ENCODE measurements at regions not wholly inside any gene's neighbourhood (a gene's known extent, or its start where the extent isn't known, plus 50 kb on each side); places are given as distances from the start of the nearest gene placed in this dataset.

DNA sequence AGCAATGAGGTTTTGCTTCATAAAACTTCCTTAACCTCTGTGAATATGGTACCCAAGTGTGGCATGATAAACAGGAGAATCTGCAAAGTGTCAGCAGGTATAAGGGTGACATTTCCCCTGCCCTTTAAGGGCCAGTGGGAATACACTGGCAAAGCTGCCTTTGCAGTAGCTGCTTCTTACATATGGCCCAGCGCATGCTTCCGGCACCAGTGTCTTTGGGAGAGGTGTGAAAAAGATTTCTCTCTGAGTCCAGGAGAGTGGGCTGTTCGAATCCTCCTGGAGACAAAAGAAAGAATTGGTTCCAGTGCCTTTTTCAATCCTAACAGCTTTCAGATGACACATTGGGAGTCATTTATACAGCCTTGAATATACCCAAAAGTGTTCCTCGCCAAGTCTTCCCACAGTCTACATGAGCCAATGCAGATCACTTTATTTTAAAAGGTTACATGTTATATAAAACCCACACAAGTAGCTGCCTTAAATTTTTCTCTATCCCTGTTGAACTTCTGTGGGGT lies 437.7 kb downstream of the PRKD1 start:
- TF ChIP-seq, protein P1, sequence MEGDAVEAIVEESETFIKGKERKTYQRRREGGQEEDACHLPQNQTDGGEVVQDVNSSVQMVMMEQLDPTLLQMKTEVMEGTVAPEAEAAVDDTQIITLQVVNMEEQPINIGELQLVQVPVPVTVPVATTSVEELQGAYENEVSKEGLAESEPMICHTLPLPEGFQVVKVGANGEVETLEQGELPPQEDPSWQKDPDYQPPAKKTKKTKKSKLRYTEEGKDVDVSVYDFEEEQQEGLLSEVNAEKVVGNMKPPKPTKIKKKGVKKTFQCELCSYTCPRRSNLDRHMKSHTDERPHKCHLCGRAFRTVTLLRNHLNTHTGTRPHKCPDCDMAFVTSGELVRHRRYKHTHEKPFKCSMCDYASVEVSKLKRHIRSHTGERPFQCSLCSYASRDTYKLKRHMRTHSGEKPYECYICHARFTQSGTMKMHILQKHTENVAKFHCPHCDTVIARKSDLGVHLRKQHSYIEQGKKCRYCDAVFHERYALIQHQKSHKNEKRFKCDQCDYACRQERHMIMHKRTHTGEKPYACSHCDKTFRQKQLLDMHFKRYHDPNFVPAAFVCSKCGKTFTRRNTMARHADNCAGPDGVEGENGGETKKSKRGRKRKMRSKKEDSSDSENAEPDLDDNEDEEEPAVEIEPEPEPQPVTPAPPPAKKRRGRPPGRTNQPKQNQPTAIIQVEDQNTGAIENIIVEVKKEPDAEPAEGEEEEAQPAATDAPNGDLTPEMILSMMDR (IDR thresholded peaks at IDR 0.05; ENCODE audit: insufficient read depth, low read length) = no peak
- TF ChIP-seq GABPA (IDR thresholded peaks at IDR 0.05; ENCODE audit: low read depth) (no peak), POLR2AphosphoS5 (IDR thresholded peaks at IDR 0.05; ENCODE audit: low read depth) (no peak), SPI1 (IDR thresholded peaks at IDR 0.05; ENCODE audit: borderline replicate concordance, low read depth) (no peak)
- TF ChIP-seq, protein P2, sequence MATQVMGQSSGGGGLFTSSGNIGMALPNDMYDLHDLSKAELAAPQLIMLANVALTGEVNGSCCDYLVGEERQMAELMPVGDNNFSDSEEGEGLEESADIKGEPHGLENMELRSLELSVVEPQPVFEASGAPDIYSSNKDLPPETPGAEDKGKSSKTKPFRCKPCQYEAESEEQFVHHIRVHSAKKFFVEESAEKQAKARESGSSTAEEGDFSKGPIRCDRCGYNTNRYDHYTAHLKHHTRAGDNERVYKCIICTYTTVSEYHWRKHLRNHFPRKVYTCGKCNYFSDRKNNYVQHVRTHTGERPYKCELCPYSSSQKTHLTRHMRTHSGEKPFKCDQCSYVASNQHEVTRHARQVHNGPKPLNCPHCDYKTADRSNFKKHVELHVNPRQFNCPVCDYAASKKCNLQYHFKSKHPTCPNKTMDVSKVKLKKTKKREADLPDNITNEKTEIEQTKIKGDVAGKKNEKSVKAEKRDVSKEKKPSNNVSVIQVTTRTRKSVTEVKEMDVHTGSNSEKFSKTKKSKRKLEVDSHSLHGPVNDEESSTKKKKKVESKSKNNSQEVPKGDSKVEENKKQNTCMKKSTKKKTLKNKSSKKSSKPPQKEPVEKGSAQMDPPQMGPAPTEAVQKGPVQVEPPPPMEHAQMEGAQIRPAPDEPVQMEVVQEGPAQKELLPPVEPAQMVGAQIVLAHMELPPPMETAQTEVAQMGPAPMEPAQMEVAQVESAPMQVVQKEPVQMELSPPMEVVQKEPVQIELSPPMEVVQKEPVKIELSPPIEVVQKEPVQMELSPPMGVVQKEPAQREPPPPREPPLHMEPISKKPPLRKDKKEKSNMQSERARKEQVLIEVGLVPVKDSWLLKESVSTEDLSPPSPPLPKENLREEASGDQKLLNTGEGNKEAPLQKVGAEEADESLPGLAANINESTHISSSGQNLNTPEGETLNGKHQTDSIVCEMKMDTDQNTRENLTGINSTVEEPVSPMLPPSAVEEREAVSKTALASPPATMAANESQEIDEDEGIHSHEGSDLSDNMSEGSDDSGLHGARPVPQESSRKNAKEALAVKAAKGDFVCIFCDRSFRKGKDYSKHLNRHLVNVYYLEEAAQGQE (IDR thresholded peaks at IDR 0.05; ENCODE audit: insufficient replicate concordance, low read depth) = no peak
- Histone ChIP-seq H3K27ac (replicated peaks) (no peak overlapping the region), H3K27me3 (ENCODE audit: insufficient read depth, poor library complexity, severe bottlenecking) (no peaks in the 10 kb centered on the region), H3K4me3 (replicated peaks; ENCODE audit: insufficient read depth, low read length) (no peak overlapping the region)
- no peak for DNase-seq (ENCODE audit: low read depth in 1 of 2, low spot score in 1 of 2)

DNA sequence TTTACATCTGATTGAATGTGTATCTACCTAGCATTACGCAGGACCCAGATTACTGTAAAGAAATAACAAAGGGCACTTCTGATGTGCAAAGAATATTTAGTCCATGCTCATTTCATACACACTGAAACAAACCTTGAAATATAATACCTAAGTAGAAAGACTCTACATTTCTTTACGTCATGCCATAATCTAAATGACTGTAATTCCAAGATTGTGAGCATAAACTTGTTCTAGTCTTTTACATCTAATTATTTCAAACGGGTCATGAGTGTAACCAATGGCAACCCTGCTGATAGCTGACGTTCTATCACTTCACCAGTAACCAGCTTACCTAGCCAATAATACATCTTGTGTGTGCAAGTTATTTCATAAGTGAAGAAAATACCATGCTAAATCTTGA lies 433.8 kb downstream of the PRKD1 start:
- H3K27ac ChIP-seq (replicated peaks) = no peak overlapping the region
- no peaks in the 10 kb centered on the region for H3K27me3 ChIP-seq (ENCODE audit: insufficient read depth, poor library complexity, severe bottlenecking)
- no peak overlapping the region for H3K4me3 ChIP-seq (replicated peaks; ENCODE audit: insufficient read depth, low read length)
- no peak for TF ChIP-seq POLR2AphosphoS5 (IDR thresholded peaks at IDR 0.05; ENCODE audit: low read depth)
- TF ChIP-seq, protein P1 (IDR thresholded peaks at IDR 0.05; ENCODE audit: insufficient read depth, low read length) = no peak
- no peak for TF ChIP-seq SPI1 (IDR thresholded peaks at IDR 0.05; ENCODE audit: borderline replicate concordance, low read depth)
- TF ChIP-seq, protein P2 (IDR thresholded peaks at IDR 0.05; ENCODE audit: insufficient replicate concordance, low read depth) = no peak
- TF ChIP-seq GABPA (IDR thresholded peaks at IDR 0.05; ENCODE audit: low read depth) = no peak
- no peak for DNase-seq (ENCODE audit: low read depth in 1 of 2, low spot score in 1 of 2)

DNA sequence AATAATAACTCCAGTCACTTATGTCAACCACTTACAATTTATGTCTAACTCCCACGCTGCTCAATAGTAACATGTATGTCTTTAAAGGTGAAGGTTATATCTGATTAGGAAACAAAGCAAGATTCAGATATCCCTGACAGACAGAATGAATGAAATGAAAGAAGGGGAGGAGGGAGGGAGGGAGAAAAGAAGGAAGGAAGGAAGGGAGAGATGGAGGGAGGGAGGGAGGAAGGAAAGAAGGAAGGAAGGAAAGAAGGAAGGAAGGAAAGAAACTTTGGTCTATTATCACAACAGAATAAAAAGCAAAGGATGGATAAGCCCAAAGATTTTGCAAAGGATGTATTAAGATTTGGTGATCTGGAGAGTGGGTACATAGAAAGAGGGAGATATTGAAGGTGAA lies 433.3 kb downstream of the PRKD1 start:
- no peak for DNase-seq (ENCODE audit: low read depth in 1 of 2, low spot score in 1 of 2)
- H3K27ac ChIP-seq (replicated peaks) = no peak overlapping the region
- no peak overlapping the region for H3K4me3 ChIP-seq (replicated peaks; ENCODE audit: insufficient read depth, low read length)
- no peaks in the 10 kb centered on the region for H3K27me3 ChIP-seq (ENCODE audit: insufficient read depth, poor library complexity, severe bottlenecking)
- no peak for TF ChIP-seq SPI1 (IDR thresholded peaks at IDR 0.05; ENCODE audit: borderline replicate concordance, low read depth)

DNA sequence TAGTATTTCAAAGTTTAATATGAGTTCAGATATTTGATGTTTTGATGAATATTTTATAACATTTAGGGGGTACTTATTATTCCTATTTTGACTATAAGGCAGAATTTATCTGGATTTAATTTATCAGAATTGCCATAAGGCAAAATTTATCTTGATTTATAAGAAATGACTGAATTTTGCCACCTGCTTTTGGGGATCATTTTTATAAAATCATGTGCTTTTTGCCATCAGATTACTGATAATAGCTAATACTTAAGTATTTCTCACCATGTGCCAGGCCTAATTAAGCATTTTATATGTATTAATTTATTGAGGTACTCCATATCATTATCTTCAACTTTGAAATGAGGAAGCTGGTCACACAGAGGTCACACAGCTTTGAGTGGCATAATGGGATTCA lies 423.7 kb downstream of the PRKD1 start:
- no peak overlapping the region for H3K27ac ChIP-seq (replicated peaks)
- H3K27me3 ChIP-seq (ENCODE audit: insufficient read depth, poor library complexity, severe bottlenecking) = no peaks in the 10 kb centered on the region
- H3K4me3 ChIP-seq (replicated peaks; ENCODE audit: insufficient read depth, low read length) = no peak overlapping the region
- DNase-seq (ENCODE audit: low read depth in 1 of 2, low spot score in 1 of 2) = no peak
- TF ChIP-seq, protein P1 (IDR thresholded peaks at IDR 0.05; ENCODE audit: insufficient read depth, low read length) = no peak
- TF ChIP-seq SPI1 (IDR thresholded peaks at IDR 0.05; ENCODE audit: borderline replicate concordance, low read depth) (no peak), GABPA (IDR thresholded peaks at IDR 0.05; ENCODE audit: low read depth) (no peak), POLR2AphosphoS5 (IDR thresholded peaks at IDR 0.05; ENCODE audit: low read depth) (no peak)
- TF ChIP-seq, protein P2 (IDR thresholded peaks at IDR 0.05; ENCODE audit: insufficient replicate concordance, low read depth) = no peak
